PC-3 (cell line): ENCODE measurements at regions not wholly inside any gene's neighbourhood (a gene's known extent, or its start where the extent isn't known, plus 50 kb on each side); places are given as distances from the start of the nearest gene placed in this dataset.

Experiments
- EZH2 ChIP-seq: fragments of 300-600 bp; sonication (generic); IDR thresholded peaks from one replicate; pipeline ENCODE4 v1.6.1; 2017; ENCODE audit warnings: antibody characterized with exemption, mild to moderate bottlenecking, low read length; ENCODE audit not compliant: unreplicated experiment
- TF ChIP-seq, protein P1 (sequence below): fragments of 300-600 bp; sonication (generic); conservative IDR thresholded peaks from 2 replicates; pipeline ENCODE4 v1.5.1; 2017; ENCODE audit warnings: antibody characterized with exemption, low read depth, mild to moderate bottlenecking, low read length

DNA sequence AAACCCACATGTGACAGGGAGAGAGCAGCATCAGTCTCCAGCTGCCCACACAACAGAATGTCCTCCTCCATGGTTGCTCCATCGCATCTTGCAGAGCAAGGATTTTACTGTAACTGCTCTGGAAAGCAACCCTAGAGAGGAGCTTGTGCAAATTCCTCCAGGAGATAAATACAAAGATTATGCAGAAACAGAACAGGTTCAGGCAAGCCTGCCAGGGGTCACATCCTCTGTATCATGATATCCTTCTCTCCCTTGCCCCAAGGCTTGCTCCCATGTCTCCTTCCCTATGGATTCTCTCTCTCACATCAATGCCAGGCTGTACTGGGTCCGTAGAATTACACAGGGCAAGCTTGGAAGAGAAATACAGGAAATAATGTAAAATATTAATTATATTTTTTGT, 226.0 kb downstream of the MPDZ start:
- TF ChIP-seq, protein P1, sequence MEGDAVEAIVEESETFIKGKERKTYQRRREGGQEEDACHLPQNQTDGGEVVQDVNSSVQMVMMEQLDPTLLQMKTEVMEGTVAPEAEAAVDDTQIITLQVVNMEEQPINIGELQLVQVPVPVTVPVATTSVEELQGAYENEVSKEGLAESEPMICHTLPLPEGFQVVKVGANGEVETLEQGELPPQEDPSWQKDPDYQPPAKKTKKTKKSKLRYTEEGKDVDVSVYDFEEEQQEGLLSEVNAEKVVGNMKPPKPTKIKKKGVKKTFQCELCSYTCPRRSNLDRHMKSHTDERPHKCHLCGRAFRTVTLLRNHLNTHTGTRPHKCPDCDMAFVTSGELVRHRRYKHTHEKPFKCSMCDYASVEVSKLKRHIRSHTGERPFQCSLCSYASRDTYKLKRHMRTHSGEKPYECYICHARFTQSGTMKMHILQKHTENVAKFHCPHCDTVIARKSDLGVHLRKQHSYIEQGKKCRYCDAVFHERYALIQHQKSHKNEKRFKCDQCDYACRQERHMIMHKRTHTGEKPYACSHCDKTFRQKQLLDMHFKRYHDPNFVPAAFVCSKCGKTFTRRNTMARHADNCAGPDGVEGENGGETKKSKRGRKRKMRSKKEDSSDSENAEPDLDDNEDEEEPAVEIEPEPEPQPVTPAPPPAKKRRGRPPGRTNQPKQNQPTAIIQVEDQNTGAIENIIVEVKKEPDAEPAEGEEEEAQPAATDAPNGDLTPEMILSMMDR: no peak
- TF ChIP-seq EZH2: no peak
